ENCODE measurements at regions not wholly inside any gene's neighbourhood (a gene's known extent, or its start where the extent isn't known, plus 50 kb on each side); places are given as distances from the start of the nearest gene placed in this dataset.

DNA sequence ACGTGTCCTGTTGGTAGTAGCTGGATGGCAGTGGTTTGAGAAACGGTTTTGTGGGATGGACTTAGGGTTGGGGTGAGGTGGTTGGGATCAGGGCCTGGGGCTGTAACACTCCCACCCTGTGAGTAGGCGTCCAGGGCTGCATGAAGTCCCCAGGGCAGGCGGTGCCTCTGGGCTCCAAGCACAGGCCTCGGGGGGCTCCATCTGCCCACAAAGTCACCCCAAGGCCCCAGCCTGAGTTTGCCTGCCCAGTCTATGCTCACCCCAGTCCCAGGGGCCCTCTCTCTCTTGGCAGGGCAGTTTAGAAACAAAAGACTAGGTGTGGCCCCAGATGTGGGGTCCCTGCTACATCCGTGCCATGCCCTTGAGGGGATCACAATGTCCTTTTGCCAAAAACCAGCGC, 86.9 kb upstream of the PRR23E start:
- DNase-seq: no peak

GRCh38 chr3:127106456-127106855, 86.5 kb upstream of the PRR23E start:
- DNase-seq: no peak

GRCh38 chr3:127107002-127107401, 85.9 kb upstream of the PRR23E start:
- no peak for DNase-seq

- DNase-seq: no peak
These were observed 85.2 kb upstream of the PRR23E start for GRCh38 chr3:127107491-127108375.

DNA sequence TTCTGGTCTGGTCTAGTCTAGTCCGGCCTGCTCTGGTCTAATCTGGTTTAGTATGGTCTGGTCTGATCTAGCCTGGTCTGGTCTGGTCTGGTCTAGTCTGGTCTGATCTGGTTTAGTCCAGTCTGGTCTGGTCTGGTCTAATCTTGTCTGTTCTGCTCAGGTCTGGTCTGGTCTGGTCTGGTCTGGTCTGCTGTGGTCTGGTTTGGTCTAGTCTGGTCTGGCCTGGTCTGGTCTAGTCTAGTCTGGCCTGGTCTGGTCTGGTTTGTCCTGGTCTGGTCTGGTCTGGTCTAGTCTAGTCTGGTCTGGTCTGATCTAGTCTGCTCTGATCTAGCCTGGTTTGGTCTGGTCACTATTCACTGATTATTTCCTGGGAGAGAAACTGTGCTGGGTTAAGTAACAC, 84.1 kb upstream of the PRR23E start:
- no peak for DNase-seq

GRCh38 chr3:127110982-127111693, 81.8 kb upstream of the PRR23E start:
- no peak for DNase-seq

DNA sequence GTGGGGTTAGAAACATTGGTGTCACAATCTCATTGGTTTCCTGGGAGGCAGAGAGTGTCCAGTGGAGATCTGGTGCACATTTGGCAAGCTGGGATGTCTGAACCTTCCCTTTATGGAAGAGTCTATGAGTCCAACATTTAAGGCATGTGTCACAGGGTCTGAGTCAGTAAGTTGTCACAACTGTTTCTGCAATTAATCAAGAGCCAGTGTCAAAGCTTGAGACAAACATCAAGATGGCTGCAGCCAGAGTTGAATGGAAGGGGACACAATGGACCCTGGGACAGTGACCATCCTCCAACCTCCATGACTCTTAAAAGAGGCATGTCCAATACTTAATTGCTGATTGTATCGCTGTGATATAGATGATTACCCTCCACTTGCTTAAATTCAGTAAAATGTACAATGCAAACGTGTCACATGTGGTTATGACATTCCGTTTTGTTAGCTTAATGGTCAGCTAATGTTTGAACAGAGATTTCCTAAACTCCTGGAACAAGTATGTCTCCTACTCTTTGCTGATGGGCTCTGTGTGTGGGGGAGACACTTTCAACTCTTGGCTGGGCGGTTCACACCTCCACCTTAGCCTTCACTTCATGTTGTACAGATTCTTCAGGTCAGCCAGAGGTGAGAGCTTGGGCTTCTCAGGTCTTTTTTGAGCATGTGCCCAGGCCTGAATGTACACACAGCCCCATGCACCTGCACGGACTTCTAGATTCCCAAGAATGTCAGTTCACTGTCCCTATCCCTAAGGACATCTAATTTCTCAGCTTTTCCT, 79.9 kb upstream of the PRR23E start:
- no peak for DNase-seq

- no peak for DNase-seq
These were observed 79.4 kb upstream of the PRR23E start for GRCh38 chr3:127113571-127113891.

- DNase-seq: no peak
These were observed 78.4 kb upstream of the PRR23E start for GRCh38 chr3:127114337-127115070.

DNA sequence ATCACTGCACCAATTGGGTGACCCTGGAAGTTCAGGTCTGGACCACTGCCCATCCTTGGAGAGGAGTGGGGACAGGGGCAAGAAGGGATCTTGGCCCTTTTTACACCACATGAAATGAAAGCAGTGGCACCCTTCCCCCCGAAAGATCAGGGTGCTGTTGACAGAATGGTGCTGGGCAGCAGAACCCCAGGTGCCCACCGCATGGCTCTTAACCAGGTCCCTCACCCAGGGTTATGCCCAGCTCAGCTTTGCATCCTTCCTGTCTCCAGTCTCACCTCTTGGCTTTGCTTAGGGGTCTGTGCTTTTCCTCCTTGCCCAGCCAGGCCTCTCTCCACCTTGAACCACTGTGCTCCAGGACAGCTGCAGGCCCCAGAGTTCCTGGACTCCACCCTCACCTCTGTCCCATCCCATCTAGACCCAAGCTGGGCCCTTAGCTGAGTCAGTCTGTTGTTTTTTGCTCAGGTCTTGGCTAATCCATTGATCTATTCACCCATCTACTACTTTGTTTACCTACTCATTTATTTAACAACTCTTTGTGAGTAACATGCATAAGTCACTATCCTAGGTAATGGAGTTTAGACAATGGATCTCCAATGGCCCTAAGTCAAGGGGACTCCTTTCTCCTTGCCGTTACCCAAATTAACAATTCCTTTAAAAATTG, 77.1 kb upstream of the PRR23E start:
- no peak for DNase-seq

- peak in 2 of 58 donors; percentile 12 to 14 for DNase-seq
These were observed 74.6 kb upstream of the PRR23E start for GRCh38 chr3:127118366-127118765.

DNA sequence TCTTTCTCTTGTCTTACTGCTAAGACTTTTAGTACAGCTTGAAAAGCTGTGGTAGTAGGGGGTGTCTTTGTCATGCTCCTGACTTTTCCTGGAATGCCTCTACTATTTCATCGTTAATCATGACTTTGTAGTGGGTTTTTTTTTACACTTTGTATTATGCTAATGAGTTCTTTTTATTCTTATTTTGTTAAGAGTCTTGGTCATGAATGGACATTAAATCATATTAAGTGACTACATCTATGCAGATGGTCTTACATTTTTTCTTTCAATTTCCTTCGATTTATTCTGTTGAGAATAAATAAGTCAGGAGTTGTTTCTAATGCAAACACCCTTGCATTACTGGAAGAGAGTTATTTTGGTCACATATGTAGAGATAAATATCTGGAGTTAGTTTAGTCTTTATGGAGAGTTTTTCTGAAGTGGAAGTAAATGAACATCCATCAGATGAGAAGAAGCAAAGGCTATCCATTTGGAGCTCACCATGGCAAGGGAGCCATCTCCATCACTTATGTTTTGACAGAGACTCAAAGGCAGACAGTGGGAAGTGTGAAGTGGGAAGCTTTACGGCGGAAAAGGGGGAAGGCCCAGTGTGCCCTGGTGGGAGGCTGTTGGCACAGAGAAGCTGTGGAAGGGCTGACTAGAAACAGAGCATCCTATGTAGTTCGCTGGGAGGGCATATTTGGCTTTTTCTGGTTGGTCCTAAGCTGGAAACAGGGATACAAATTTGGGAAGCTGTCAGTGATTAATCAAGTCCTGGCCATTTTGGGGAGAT, 73.1 kb upstream of the PRR23E start:
- DNase-seq: no peak

DNA sequence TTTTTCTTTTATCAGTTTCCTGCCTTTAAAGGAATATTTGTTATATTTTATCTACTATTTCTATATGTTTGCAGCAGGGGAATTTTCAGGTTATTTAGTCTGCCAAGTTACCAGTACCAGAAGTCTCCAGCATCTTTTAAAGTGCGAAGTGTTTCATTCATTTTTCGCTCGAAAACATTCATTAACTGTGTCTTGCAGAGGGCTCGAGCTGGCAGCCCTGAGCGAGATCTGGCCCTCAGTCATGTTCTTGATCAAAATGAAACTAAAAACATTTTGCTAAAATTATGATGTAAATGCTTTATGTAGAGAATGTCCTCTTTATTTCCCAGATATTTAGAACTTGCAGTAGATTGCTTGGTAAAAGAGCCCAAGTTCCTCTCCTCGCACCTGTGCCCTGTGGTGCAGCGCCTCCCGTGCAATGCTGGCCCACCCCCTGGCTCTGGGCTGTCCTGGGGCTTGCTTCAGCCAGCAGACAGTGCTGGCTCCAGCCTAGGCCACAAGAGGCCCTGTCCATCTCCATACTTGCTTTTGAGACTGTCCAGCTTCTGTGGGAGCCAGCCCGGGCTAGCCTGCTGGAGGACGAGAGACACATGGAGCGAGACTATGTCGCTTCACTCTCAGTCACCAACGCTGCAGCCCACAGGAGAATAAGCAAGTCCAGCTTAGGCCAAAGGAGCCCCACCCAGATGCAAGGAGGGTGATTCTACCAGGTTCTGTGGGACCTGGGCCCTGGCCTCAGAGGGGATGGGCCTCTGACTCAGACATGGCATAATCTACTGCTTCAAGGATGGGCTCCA, 71.9 kb upstream of the PRR23E start:
- DNase-seq: no peak

- no peak for DNase-seq
These were observed 71.0 kb upstream of the PRR23E start for GRCh38 chr3:127121885-127122284.

DNA sequence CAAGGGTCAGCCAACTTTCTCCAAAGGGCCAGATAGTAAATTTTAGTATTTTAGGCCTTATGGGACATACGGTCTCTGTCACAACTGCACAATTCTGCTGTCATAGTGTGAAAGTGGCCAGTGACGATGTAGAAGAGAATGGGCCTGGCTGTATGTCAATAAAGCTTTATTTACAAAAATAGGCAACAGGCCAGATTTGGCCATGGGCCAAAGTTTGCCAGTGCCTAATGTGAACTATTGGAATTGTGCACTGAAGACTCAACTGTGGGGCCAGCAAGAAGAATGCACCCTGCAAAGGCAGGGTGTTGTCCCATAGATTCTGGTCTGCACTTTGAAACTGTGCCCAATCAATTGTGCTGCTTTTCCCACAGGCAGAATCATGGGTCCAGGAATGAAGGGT, 69.4 kb upstream of the PRR23E start:
- DNase-seq: peak in 1 of 58 donors; percentile 12

GRCh38 chr3:127124120-127124519, 68.8 kb upstream of the PRR23E start:
- no peak for DNase-seq

GRCh38 chr3:127131424-127132170, 61.3 kb upstream of the PRR23E start:
- DNase-seq: no peak

GRCh38 chr3:127132876-127133275, 60.1 kb upstream of the PRR23E start:
- DNase-seq: no peak

Measured in anterior cingulate cortex (tissue), 58 donors.